HL-60 (cell line): ENCODE measurements at regions not wholly inside any gene's neighbourhood (a gene's known extent, or its start where the extent isn't known, plus 50 kb on each side); places are given as distances from the start of the nearest gene placed in this dataset.

ENCODE experiments used
- DNase-seq, 2 experiments: peaks; one replicate each; pipeline ENCODE4 v3.0.0-alpha.2; 2010 to 2020; ENCODE audit warnings: low read depth in 1 of 2, low spot score in 1 of 2
- H3K27ac ChIP-seq: fragments of 250-450 bp; sonication (Bioruptor Pico); replicated peaks from 2 replicates; pipeline ENCODE4 v1.5.1; 2020; ENCODE audit warnings: mild to moderate bottlenecking, moderate library complexity
- H3K27me3 ChIP-seq: fragments of 250-450 bp; sonication (Bioruptor Pico); 2 replicates; pipeline ENCODE4 v1.5.1; 2021; ENCODE audit warnings: mild to moderate bottlenecking, moderate library complexity; ENCODE audit not compliant: insufficient read depth, poor library complexity, severe bottlenecking
- H3K4me3 ChIP-seq: replicated peaks from 2 replicates; pipeline ENCODE4 v1.5.1; 2011; ENCODE audit warnings: mild to moderate bottlenecking, control low read depth, low read length; ENCODE audit not compliant: insufficient read depth
- CTCF ChIP-seq: IDR thresholded peaks from one replicate; pipeline ENCODE4 v1.5.1; 2011; ENCODE audit warnings: low read length, control low read depth, inconsistent platforms; ENCODE audit not compliant: insufficient read depth
- GABPA ChIP-seq: IDR thresholded peaks from 2 replicates; pipeline ENCODE4 v1.6.1; 2012; ENCODE audit warnings: low read depth
- POLR2AphosphoS5 ChIP-seq: IDR thresholded peaks from 2 replicates; pipeline ENCODE4 v1.6.1; 2012; ENCODE audit warnings: low read depth
- REST ChIP-seq: IDR thresholded peaks from 2 replicates; pipeline ENCODE4 v1.6.1; 2012; ENCODE audit warnings: low read depth; ENCODE audit not compliant: insufficient replicate concordance
- SPI1 ChIP-seq: IDR thresholded peaks from 2 replicates; pipeline ENCODE4 v1.6.1; 2012; ENCODE audit warnings: low read depth, mild to moderate bottlenecking, borderline replicate concordance

- no peak for DNase-seq
- H3K27ac ChIP-seq: no peak overlapping the region
- TF ChIP-seq REST: no peak
- no peak for TF ChIP-seq SPI1
- TF ChIP-seq POLR2AphosphoS5: no peak
- no peak for TF ChIP-seq GABPA
- TF ChIP-seq CTCF: no peak
- no peaks in the 10 kb centered on the region for H3K27me3 ChIP-seq
- H3K4me3 ChIP-seq: no peak overlapping the region
Observed at GRCh38 chr2:125070726-125071505, 1045.8 kb downstream of the CNTNAP5 start.

GRCh38 chr2:125073440-125073839, 1048.4 kb downstream of the CNTNAP5 start:
- no peak for DNase-seq
- H3K27me3 ChIP-seq: no peaks in the 10 kb centered on the region
- H3K4me3 ChIP-seq: no peak overlapping the region
- TF ChIP-seq REST (no peak), SPI1 (no peak), CTCF (no peak), GABPA (no peak), POLR2AphosphoS5 (no peak)
- no peak overlapping the region for H3K27ac ChIP-seq

- TF ChIP-seq SPI1: no peak
- no peak for TF ChIP-seq REST
- TF ChIP-seq GABPA: no peak
- no peak for TF ChIP-seq POLR2AphosphoS5
- no peak for TF ChIP-seq CTCF
- H3K27ac ChIP-seq: no peak overlapping the region
- H3K4me3 ChIP-seq: no peak overlapping the region
- H3K27me3 ChIP-seq: no peaks in the 10 kb centered on the region
- DNase-seq: no peak
Observed at GRCh38 chr2:125085904-125086303, 1060.8 kb downstream of the CNTNAP5 start.
